Liver (tissue), 7 donors: ENCODE measurements at regions not wholly inside any gene's neighbourhood (a gene's known extent, or its start where the extent isn't known, plus 50 kb on each side); places are given as distances from the start of the nearest gene placed in this dataset.

Experiments used
- DNase-seq: peaks from one replicate; pipeline ENCODE4 v3.0.0-alpha.2; 2017; ENCODE audit warnings: low spot score
- H3K27ac ChIP-seq, 2 donors: one replicate each; pipeline ENCODE4 v1.7.0; 2013; ENCODE audit warnings: inconsistent platforms in 2 of 2, low read length in 2 of 2, control low read depth in 1 of 2, low read depth in 1 of 2, mild to moderate bottlenecking in 1 of 2
- H3K27me3 ChIP-seq, 4 donors: one replicate each; pipeline versions ENCODE4 v1.6.1 to v1.7.0; 2013; ENCODE audit warnings: low read length in 3 of 4, inconsistent platforms in 1 of 4, mild to moderate bottlenecking in 1 of 4, moderate library complexity in 1 of 4; ENCODE audit not compliant: control insufficient read depth in 4 of 4, insufficient read depth in 4 of 4
- H3K36me3 ChIP-seq, 4 donors: one replicate each; pipeline versions ENCODE4 v1.6.1 to v1.7.0; 2013; ENCODE audit warnings: low read length in 3 of 4, mild to moderate bottlenecking in 3 of 4, low read depth in 1 of 4, moderate library complexity in 1 of 4; ENCODE audit not compliant: control insufficient read depth in 4 of 4, insufficient read depth in 3 of 4
- H3K4me1 ChIP-seq, 4 donors: one replicate each; pipeline versions ENCODE4 v1.6.1 to v1.7.0; 2013; ENCODE audit warnings: low read length in 3 of 4, mild to moderate bottlenecking in 3 of 4, moderate library complexity in 1 of 4; ENCODE audit not compliant: control insufficient read depth in 4 of 4, insufficient read depth in 4 of 4
- H3K4me3 ChIP-seq, 3 donors: one replicate each; pipeline versions ENCODE4 v1.6.1 to v1.7.0; 2013; ENCODE audit warnings: low read length in 3 of 3, control low read depth in 1 of 3, low read depth in 1 of 3, mild to moderate bottlenecking in 1 of 3
- H3K9ac ChIP-seq, 2 donors: one replicate each; pipeline ENCODE4 v1.7.0; 2013; ENCODE audit warnings: low read length in 2 of 2, mild to moderate bottlenecking in 2 of 2, moderate library complexity in 2 of 2, control low read depth in 1 of 2, low read depth in 1 of 2
- H3K9me3 ChIP-seq, 4 donors: one replicate each; pipeline versions ENCODE4 v1.6.1 to v1.7.0; 2013; ENCODE audit warnings: low read length in 3 of 4; ENCODE audit not compliant: control insufficient read depth in 4 of 4
- GABPA ChIP-seq, 2 donors: IDR thresholded peaks in 1 of 2; conservative IDR thresholded peaks in 1 of 2; 2 replicates each; pipeline ENCODE4 v1.6.1; 2016; ENCODE audit warnings: antibody characterized with exemption in 2 of 2, mild to moderate bottlenecking in 1 of 2, moderate library complexity in 1 of 2
- HNF4A ChIP-seq, 2 donors: conservative IDR thresholded peaks; 2 replicates each; pipeline ENCODE4 v1.6.1; 2016; ENCODE audit warnings: antibody characterized with exemption in 2 of 2, mild to moderate bottlenecking in 2 of 2
- NR2F2 ChIP-seq: IDR thresholded peaks from 2 replicates; pipeline ENCODE4 v1.6.1; 2016; ENCODE audit warnings: antibody characterized with exemption
- SP1 ChIP-seq: IDR thresholded peaks from 2 replicates; pipeline ENCODE4 v1.6.1; 2018; ENCODE audit warnings: antibody characterized with exemption, mild to moderate bottlenecking
- TAF1 ChIP-seq: conservative IDR thresholded peaks from 2 replicates; pipeline ENCODE4 v1.6.1; 2016; ENCODE audit warnings: antibody characterized with exemption, mild to moderate bottlenecking
- WGBS: extraction: QIAGEN DNeasy Blood & Tissue Kit; methylation state at CpG from one replicate; pipeline ENCODE4 v1.1.7; 2013; 5-methylcytosine and 5-hydroxymethylcytosine counted together
- donor health status: healthy.
- donor health status: healthy.
- donor health status: healthy.
- donor health status: healthy.

DNA sequence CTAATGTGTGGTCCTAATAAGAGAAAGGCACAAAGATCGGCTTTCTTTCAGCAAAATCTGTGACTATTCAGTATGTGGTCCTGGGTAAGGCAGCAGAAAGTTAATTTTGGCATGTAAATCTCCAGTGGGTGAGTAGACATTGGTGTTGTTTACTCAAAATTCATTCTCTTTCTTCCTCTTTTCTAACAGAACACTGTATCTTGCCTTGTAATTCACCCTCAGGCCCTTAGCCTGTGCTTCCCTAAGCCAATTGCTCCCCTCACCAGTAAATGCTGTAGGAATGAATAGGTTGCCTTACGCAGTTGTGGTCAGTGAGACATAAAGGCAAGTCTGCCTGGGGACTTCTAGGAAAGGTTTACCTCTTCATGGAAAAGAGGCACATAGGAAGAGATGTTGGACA, 49.9 kb upstream of the PDE3B start:
- 97% methylated on average over 2 of the region's 2 CpGs for WGBS
- no peaks in the 10 kb centered on the region for H3K9me3 ChIP-seq
- no peak for DNase-seq
- no peaks in the 10 kb centered on the region for H3K36me3 ChIP-seq
- TF ChIP-seq GABPA (IDR thresholded peaks at IDR 0.05 in 1 of 2, conservative IDR thresholded peaks at IDR 0.05 in 1 of 2) (no peak), HNF4A (conservative IDR thresholded peaks at IDR 0.05) (no peak), SP1 (no peak), NR2F2 (no peak), TAF1 (no peak)
- no peaks in the 10 kb centered on the region for H3K4me1 ChIP-seq
- H3K4me3 ChIP-seq: no peak overlapping the region
- no peak overlapping the region for H3K9ac ChIP-seq
- H3K27me3 ChIP-seq: no peaks in the 10 kb centered on the region
- no peak overlapping the region for H3K27ac ChIP-seq
